AG09319 (cell line): ENCODE measurements at regions not wholly inside any gene's neighbourhood (a gene's known extent, or its start where the extent isn't known, plus 50 kb on each side); places are given as distances from the start of the nearest gene placed in this dataset.

ENCODE experiments used
- DNase-seq: peaks from one replicate; pipeline ENCODE4 v3.0.0-alpha.2; 2010; ENCODE audit warnings: low read depth; ENCODE audit errors: extremely low read depth
- TF ChIP-seq, protein P1 (sequence below): IDR thresholded peaks from 2 replicates; pipeline ENCODE4 v1.5.1; 2011; ENCODE audit warnings: low read depth, mild to moderate bottlenecking, inconsistent platforms, low read length, moderate library complexity

DNA sequence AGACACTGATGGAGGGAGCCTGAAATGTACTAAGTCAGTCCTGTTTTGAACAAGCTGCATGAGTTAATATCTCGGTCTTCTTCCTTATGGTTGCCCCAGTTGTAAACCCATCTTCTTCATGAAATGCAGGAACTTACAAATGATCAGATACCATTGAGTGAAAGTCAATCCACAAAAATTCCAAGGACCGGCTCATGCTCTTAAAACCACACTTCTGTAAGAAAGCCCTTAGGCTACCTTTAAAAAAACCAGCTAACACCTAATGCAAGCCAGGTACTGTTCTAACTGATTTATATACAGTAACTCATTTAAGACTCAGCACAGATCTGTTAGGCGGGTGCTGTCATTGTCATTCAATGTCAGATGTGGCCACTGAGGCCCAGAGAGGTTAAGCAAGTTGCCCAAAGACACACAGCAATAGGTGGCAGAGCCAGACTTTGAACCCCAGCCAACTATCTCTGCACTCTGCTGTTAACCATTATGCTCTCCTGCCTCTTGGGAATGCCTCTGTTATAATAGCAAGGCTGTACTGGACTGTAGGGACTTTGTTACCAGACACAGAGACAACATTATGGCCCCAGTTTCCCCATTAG is 93.4 kb downstream of the C16orf95 start:
- no peak for DNase-seq
- TF ChIP-seq, protein P1, sequence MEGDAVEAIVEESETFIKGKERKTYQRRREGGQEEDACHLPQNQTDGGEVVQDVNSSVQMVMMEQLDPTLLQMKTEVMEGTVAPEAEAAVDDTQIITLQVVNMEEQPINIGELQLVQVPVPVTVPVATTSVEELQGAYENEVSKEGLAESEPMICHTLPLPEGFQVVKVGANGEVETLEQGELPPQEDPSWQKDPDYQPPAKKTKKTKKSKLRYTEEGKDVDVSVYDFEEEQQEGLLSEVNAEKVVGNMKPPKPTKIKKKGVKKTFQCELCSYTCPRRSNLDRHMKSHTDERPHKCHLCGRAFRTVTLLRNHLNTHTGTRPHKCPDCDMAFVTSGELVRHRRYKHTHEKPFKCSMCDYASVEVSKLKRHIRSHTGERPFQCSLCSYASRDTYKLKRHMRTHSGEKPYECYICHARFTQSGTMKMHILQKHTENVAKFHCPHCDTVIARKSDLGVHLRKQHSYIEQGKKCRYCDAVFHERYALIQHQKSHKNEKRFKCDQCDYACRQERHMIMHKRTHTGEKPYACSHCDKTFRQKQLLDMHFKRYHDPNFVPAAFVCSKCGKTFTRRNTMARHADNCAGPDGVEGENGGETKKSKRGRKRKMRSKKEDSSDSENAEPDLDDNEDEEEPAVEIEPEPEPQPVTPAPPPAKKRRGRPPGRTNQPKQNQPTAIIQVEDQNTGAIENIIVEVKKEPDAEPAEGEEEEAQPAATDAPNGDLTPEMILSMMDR = no peak

DNA sequence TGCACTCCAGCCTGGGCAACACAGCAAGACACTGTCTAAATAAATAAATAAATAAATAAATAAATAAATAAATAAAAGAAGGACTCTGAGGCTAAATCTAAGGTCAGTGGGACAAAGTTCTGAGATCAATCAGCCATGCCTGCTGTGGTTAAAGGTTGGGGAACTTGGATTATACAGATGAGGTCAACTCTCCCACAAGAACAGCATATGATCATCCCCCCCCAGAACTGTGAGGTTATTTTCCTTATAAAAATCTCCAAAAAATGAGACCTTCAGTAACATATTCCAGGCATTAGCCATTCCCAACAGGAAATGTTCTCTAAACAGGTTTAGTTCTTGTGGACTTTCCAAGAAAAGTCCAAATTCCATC is 90.3 kb downstream of the C16orf95 start:
- DNase-seq = no peak
- TF ChIP-seq, protein P1 = no peak

DNA sequence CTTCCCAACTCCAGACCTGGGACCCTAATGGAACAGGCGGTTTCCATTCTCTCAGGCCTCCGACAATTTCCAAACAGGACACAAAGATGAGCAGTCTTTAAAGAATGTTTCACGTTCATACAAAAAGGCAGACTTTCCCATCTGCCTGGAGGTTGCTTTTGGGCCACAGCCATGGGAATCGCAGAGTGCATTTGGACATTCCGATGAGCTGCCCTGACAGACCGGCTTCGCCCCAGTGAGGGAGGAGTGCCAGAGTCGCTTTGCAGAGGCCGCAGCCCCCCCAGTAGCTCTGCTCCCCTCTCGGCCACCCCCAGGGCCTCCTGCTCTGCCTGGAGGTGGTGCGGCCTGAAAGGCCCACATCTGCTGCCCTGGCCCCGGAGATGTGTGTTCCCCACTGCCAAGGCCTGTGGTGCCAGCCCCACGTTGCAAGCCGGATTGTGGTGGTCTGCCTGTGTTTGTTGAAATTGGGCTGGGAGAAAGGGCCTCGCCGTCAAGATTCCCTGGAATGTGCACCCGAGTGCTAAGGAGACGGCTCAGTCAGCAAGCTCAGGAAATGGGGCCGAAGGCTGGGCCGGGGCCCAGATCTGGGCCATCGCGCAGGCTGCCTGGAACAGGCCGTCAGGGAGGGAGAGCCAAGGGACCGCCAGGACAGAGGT is 89.8 kb downstream of the C16orf95 start:
- no peak for DNase-seq
- TF ChIP-seq, protein P1 = no peak

DNA sequence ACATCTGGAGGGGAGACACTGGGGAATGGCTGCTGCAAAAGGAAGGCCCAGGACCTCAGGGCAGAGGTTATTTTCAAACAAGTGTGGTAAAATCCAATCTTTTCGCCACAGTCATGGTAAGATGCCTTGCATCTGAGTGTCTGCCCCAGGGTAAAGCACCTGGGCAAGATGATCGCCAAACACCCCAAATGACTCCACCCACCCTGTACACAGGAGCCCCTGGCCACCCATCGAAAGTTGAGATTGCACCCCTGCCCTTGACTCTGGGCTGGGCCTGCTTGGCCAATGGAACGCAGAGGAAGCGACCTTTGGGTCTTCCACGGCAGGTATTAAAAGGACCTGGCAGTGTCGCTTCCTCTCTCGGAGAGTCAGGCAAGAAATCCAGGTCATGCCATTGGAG is 88.8 kb downstream of the C16orf95 start:
- no peak for DNase-seq
- TF ChIP-seq, protein P1 = no peak

DNA sequence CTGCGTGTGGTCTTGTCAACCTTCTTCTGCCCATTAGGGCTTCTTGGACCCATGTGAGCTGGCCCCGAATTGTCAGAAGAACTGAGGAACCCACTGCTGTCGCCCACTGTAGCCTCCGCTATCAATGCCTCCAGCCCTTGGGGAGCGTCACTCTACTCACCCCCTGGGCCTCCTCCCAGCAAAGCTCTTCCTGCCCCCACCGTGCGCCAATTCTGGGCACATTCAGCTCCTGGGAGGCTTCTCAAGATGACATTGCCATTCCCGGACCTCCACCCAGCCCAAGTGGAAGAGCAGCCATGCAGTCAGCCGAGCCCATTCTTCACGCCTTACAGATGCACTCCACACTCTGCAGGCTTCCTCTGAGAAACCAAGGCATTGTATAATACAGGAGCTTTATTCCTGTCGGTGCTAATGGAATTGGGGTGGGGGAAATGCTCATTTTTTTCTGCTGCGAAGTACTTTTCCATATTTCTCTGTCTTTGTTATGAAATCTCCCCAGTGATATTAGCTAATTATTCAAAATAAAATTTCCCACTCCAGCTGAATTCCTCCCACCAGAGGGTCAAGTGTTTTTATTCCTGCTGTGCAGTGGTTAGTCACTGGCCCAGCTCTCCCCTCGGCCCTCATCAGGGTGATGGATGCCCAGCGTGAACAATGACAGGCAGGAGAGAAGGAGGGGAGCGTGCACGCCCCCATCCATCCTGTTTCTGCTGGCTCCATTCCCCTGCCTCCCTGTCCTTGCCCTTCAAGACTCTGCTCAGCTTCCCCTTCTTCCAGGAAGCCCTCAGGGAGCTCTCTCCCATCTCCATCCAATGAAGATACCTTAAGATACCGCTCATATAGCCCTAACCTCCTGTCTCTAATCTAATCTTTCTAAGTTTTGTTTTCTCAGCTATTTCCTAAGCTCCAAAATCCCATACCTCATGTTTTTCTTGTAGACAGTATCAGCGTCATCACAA is 87.7 kb downstream of the C16orf95 start:
- no peak for DNase-seq

DNA sequence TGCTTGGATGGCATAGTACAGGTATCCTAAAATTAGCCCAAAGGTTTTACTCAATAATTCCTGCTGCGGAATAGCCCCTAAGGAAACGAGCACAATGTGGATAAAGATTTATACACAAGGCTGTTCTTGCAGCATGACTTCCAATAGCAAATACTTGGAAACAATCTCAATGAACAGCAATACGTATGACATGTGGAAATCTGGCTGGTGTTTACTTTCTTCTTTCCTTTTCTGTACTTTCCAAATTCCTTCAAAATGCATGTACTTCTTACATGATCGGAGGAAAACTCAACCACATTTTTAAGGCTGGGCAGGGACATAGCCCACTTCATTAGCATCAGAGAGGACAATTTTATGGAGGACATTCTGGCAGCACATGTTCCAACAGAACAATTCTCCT is 86.6 kb downstream of the C16orf95 start:
- no peak for DNase-seq
- TF ChIP-seq, protein P1 = no peak

More for the DNA sequence above, 87.7 kb downstream of the C16orf95 start:
- TF ChIP-seq, protein P1 = no peak

DNA sequence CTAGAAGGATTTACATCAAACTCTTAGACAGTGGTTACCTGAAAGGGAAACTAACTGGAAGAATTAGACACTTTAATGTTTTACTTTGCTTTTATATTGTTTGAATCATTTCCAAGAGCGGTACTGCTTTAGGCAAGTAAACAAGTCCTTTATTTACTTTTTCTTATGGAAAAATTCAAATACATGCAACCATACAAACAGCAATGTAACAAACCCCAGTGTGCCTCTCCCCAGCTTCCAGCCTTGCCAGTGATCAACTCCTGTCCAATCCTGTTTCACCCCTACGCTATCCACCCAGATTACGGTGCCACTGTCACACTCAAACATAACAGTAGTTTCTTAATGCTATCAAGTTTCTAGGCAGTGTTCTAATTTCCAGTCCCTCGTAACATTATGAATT is 85.9 kb downstream of the C16orf95 start:
- TF ChIP-seq, protein P1 = no peak
- no peak for DNase-seq
